ENCODE measurements at regions not wholly inside any gene's neighbourhood (a gene's known extent, or its start where the extent isn't known, plus 50 kb on each side); places are given as distances from the start of the nearest gene placed in this dataset.

- no peak overlapping the region for H3K4me3 Mint-ChIP-seq
- no peak for ATAC-seq (ENCODE audit: low read depth in 2 of 2)
- H3K36me3 Mint-ChIP-seq: no peaks in the 10 kb centered on the region
- H3K27me3 Mint-ChIP-seq: peaks cover 15 to 27% (median 22%) of the 10 kb centered on the region in 3 donors
- H3K4me1 Mint-ChIP-seq: no peaks in the 10 kb centered on the region
- DNase-seq: no peak
- H3K9me3 Mint-ChIP-seq: peaks cover 0 to 2% (median 0%) of the 10 kb centered on the region in 7 donors
- H3K27ac Mint-ChIP-seq: no peak overlapping the region
These were observed 220.7 kb downstream of the IRS1 start for GRCh38 chr2:226578879-226579278.

DNA sequence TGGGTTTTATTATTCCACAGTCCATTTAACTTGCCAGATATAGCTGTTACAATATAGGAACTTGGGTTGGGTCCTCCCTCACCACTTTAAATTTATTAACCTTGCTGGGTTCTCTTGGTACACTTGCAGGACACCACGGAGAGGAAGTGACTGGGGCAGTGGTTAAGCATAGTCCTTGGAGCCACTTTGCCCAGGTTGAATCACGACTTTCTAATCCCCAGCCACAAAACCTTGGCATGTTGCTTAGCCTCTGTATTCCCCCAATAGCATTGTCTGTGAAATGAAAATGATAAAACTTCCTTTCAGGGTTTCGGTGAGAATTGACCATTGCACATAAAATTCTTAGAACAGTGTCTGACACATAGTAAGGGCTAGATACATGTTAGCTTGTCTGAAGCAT, 221.2 kb downstream of the IRS1 start:
- Mint-ChIP-seq H3K27ac (no peak overlapping the region), H3K4me3 (no peak overlapping the region), H3K36me3 (no peaks in the 10 kb centered on the region), H3K27me3 (peaks cover 13 to 22% (median 20%) of the 10 kb centered on the region in 3 donors), H3K4me1 (no peaks in the 10 kb centered on the region), H3K9me3 (peaks cover 0 to 2% (median 0%) of the 10 kb centered on the region in 7 donors)
- ATAC-seq (ENCODE audit: low read depth in 2 of 2) (no peak), DNase-seq (no peak)

- Mint-ChIP-seq H3K4me3 (no peak overlapping the region), H3K36me3 (no peaks in the 10 kb centered on the region), H3K27me3 (peaks cover 0 to 4% (median 4%) of the 10 kb centered on the region in 3 donors), H3K27ac (no peak overlapping the region), H3K9me3 (peaks cover 0 to 8% (median 2%) of the 10 kb centered on the region in 7 donors), H3K4me1 (no peaks in the 10 kb centered on the region)
- ATAC-seq (ENCODE audit: low read depth in 2 of 2) (no peak), DNase-seq (no peak)
These were observed 223.7 kb downstream of the IRS1 start for GRCh38 chr2:226575928-226576327.

DNA sequence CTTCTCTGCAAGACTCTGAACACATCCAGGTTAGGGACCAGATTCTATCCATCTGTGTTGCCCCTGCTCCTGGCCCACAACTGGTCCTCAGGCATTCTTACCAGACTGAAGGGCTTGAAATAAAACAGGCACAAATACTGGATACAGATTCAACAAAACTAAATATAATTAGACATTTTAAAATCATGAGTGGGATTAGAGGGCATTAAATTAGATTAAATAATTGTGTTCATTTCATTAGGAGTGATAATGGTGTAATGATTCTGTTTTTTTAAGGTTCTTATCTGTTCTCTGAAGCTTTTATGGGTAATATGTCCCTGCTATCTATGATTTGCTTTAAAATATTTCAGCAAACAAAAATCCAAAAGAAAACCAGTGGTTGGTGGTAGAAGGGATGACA, 226.5 kb downstream of the IRS1 start:
- H3K27me3 Mint-ChIP-seq: peaks cover 0 to 15% (median 8%) of the 10 kb centered on the region in 3 donors
- DNase-seq (no peak), ATAC-seq (ENCODE audit: low read depth in 2 of 2) (no peak)
- H3K9me3 Mint-ChIP-seq: peaks cover 0 to 8% (median 2%) of the 10 kb centered on the region in 7 donors
- no peaks in the 10 kb centered on the region for H3K4me1 Mint-ChIP-seq
- H3K36me3 Mint-ChIP-seq: no peaks in the 10 kb centered on the region
- H3K27ac Mint-ChIP-seq: no peak overlapping the region
- no peak overlapping the region for H3K4me3 Mint-ChIP-seq

GRCh38 chr2:226564667-226565066, 235.0 kb downstream of the IRS1 start:
- H3K36me3 Mint-ChIP-seq: no peaks in the 10 kb centered on the region
- no peaks in the 10 kb centered on the region for H3K9me3 Mint-ChIP-seq
- H3K27me3 Mint-ChIP-seq: peaks cover 0 to 20% (median 18%) of the 10 kb centered on the region in 3 donors
- no peaks in the 10 kb centered on the region for H3K4me1 Mint-ChIP-seq
- no peak overlapping the region for H3K4me3 Mint-ChIP-seq
- DNase-seq (no peak), ATAC-seq (ENCODE audit: low read depth in 2 of 2) (no peak)
- H3K27ac Mint-ChIP-seq: no peak overlapping the region

- DNase-seq: no peak
- Mint-ChIP-seq H3K27ac (no peak overlapping the region), H3K4me1 (no peaks in the 10 kb centered on the region), H3K9me3 (no peaks in the 10 kb centered on the region), H3K4me3 (no peak overlapping the region), H3K27me3 (peaks cover 13 to 28% (median 19%) of the 10 kb centered on the region in 3 donors), H3K36me3 (no peaks in the 10 kb centered on the region)
- no peak for ATAC-seq (ENCODE audit: low read depth in 2 of 2)
These were observed 237.7 kb downstream of the IRS1 start for GRCh38 chr2:226561962-226562361.

DNA sequence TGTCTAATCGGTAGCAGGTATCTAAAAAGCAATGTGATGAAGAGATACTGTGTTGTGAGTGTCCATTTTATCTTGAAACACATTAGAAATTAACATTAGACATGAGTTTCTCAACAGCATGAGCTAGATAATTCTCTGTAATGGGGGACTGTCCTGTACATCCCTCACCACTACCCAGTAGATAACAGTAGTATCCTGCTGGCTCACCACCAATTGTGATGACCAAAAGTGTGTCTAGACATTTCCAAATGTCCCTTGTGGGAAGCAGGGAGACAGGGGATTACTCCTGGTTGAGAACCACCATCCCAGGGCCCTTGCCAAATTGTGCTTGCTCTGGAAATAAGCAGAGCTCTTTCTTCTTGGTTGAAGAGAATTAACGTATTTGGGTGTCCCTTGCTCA, 239.3 kb downstream of the IRS1 start:
- Mint-ChIP-seq H3K4me1 (no peaks in the 10 kb centered on the region), H3K27me3 (peaks cover 19 to 30% (median 23%) of the 10 kb centered on the region in 3 donors), H3K4me3 (no peak overlapping the region), H3K36me3 (no peaks in the 10 kb centered on the region), H3K9me3 (no peaks in the 10 kb centered on the region), H3K27ac (no peak overlapping the region)
- DNase-seq (no peak), ATAC-seq (ENCODE audit: low read depth in 2 of 2) (no peak)

- H3K4me3 Mint-ChIP-seq: no peak overlapping the region
- H3K36me3 Mint-ChIP-seq: no peaks in the 10 kb centered on the region
- H3K9me3 Mint-ChIP-seq: no peaks in the 10 kb centered on the region
- ATAC-seq (ENCODE audit: low read depth in 2 of 2): no peak
- DNase-seq: no peak
- H3K4me1 Mint-ChIP-seq: no peaks in the 10 kb centered on the region
- no peak overlapping the region for H3K27ac Mint-ChIP-seq
- H3K27me3 Mint-ChIP-seq: peaks cover 19 to 25% (median 23%) of the 10 kb centered on the region in 3 donors
These were observed 240.1 kb downstream of the IRS1 start for GRCh38 chr2:226559536-226559935.

DNA sequence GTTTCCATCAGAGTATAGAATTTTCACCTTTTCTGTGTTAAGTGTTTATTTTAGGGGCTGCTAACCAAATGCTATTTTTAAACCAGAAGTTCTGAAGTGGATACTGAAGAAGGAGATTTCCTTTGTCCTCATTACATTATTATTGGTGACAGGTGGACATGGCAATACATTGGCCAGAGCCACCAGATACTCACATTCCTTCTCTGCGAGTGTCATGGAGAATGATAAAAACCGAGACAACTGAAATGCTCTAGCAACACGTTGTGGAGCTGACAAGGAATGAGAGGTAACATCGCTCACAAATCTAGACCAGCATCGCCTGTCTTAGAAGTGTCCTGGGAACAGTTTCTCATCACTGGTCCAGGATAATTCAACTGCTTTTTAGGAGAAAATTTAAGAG, 241.2 kb downstream of the IRS1 start:
- DNase-seq (no peak), ATAC-seq (ENCODE audit: low read depth in 2 of 2) (no peak)
- Mint-ChIP-seq H3K4me3 (no peak overlapping the region), H3K4me1 (no peaks in the 10 kb centered on the region), H3K36me3 (no peaks in the 10 kb centered on the region), H3K9me3 (no peaks in the 10 kb centered on the region), H3K27me3 (peaks cover 15 to 19% (median 16%) of the 10 kb centered on the region in 3 donors), H3K27ac (no peak overlapping the region)

- DNase-seq (no peak), ATAC-seq (ENCODE audit: low read depth in 2 of 2) (no peak)
- H3K36me3 Mint-ChIP-seq: no peaks in the 10 kb centered on the region
- no peaks in the 10 kb centered on the region for H3K9me3 Mint-ChIP-seq
- no peaks in the 10 kb centered on the region for H3K4me1 Mint-ChIP-seq
- H3K4me3 Mint-ChIP-seq: no peak overlapping the region
- no peak overlapping the region for H3K27ac Mint-ChIP-seq
- peaks cover 11 to 19% (median 19%) of the 10 kb centered on the region in 3 donors for H3K27me3 Mint-ChIP-seq
These were observed 243.6 kb downstream of the IRS1 start for GRCh38 chr2:226556050-226556449.

DNA sequence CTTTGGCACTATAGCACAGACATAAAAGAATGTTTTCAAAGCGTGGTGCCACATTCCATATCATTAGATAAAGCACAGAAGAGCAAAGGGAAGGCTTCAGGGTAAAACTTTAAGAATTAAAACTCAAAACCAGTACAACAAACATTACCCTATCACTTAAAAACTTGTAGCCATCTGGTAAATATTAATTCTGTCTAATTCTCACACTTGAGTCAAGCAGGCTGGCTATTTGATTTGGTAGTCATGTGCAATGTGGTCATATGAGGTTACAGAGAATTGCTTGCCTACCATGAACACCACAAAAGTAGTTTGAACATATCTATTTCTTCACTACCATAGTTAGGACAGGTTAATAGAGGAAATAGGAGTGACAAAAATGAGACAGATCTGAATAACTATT, 244.9 kb downstream of the IRS1 start:
- ATAC-seq (ENCODE audit: low read depth in 2 of 2): no peak
- peaks cover 11 to 26% (median 16%) of the 10 kb centered on the region in 3 donors for H3K27me3 Mint-ChIP-seq
- H3K4me3 Mint-ChIP-seq: no peak overlapping the region
- H3K9me3 Mint-ChIP-seq: no peaks in the 10 kb centered on the region
- no peak overlapping the region for H3K27ac Mint-ChIP-seq
- H3K36me3 Mint-ChIP-seq: no peaks in the 10 kb centered on the region
- no peak for DNase-seq
- no peaks in the 10 kb centered on the region for H3K4me1 Mint-ChIP-seq

DNA sequence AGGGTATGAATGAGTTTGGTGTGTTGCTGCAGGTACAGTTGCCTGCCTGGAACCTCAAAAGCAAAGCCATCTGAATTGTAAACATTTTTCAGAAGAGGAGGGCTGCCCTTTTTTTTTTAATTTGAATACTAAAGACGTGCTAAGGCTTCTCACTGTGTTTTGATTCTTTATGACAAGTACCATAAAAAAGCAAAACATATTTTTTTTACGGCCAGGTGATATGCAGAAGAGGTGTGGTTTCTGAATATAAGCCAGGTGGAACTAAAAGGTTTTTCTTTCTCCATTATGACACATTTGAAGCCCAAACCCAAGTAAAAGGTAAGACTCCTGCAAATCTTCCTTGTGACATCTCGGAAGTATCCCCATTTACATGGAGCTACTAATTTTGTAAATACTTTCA, 246.3 kb downstream of the IRS1 start:
- Mint-ChIP-seq H3K27me3 (peaks cover 11 to 28% (median 17%) of the 10 kb centered on the region in 3 donors), H3K4me1 (no peaks in the 10 kb centered on the region), H3K4me3 (no peak overlapping the region), H3K27ac (no peak overlapping the region), H3K9me3 (no peaks in the 10 kb centered on the region), H3K36me3 (no peaks in the 10 kb centered on the region)
- ATAC-seq (ENCODE audit: low read depth in 2 of 2): no peak
- no peak for DNase-seq

DNA sequence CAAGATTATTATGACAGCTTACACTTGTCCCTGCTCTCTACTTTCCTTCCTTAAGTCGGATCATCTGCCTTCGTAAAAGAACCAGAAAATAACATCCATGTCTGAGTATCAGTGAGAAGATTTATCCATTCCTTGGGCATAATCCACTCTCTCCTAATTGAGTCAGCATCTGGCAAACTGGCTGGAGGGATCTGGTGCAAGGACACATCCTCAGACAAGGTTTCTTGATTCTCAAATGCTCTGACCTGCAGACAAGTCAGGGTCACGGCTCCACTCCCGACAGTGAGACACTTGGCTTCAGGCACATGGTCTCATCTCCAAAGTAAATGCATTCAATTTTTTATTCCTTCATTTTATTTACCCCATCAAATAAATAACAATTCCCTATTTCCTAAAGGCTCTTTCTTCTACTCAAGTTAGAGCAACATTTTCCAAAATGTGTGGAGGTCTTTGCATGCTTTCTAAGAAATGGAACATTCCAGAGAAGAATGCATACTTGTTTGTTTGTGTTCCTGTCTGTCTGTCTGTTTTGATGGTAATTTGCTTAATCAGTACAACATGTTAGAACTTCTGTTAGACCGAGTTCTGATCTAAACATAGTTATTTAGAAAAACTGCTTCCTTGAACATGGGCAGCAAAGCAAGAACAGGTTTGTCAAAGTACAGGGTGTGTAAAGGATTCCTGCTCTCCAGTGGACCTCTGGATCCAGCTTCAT, 246.9 kb downstream of the IRS1 start:
- ATAC-seq (ENCODE audit: low read depth in 2 of 2): no peak
- Mint-ChIP-seq H3K4me1 (no peaks in the 10 kb centered on the region), H3K27me3 (peaks cover 11 to 22% (median 19%) of the 10 kb centered on the region in 3 donors), H3K27ac (peak overlapping the region in 2 of 6 donors; percentile 22 to 62), H3K36me3 (no peaks in the 10 kb centered on the region), H3K9me3 (no peaks in the 10 kb centered on the region), H3K4me3 (no peak overlapping the region)
- DNase-seq: no peak

GRCh38 chr2:226551522-226552250, 247.9 kb downstream of the IRS1 start:
- Mint-ChIP-seq H3K27me3 (peaks cover 2 to 11% (median 10%) of the 10 kb centered on the region in 3 donors), H3K36me3 (no peaks in the 10 kb centered on the region), H3K27ac (peak overlapping the region in 1 of 6 donors; percentile 54), H3K4me1 (no peaks in the 10 kb centered on the region), H3K4me3 (no peak overlapping the region), H3K9me3 (no peaks in the 10 kb centered on the region)
- DNase-seq: no peak
- no peak for ATAC-seq (ENCODE audit: low read depth in 2 of 2)

Measured in naive B cell (primary cell).